ENCODE measurements at regions not wholly inside any gene's neighbourhood (a gene's known extent, or its start where the extent isn't known, plus 50 kb on each side); places are given as distances from the start of the nearest gene placed in this dataset.

DNA sequence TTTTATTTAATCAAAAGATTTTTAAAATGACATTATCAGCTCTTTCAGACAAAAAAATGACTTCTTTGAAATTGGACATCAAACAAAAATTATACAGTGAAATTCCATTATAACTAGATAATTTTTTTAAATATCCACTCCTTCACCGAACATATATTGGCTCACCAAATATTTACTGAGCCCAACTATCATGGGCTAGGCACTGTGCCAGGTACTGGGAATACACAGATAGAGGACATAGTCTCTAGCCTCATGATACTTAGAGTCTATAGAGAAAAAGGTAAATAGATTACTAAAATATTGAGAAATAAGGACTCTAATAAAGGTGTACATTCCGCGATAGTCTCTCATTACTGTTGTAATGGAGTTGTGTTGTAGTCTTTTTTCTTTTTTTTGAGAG lies 219.9 kb downstream of the SEC23A start:
- Histone ChIP-seq H2AFZ (ENCODE audit: low read depth, low read length, poor library complexity, severe bottlenecking) (no peak overlapping the region), H3K27ac (ENCODE audit: low read depth, low read length) (no peak overlapping the region), H3K27me3 (ENCODE audit: insufficient read depth, low read length) (peaks cover 5% of the 10 kb centered on the region; the same call in 1 of the 2 replicates), H3K4me3 (replicated peaks in 1 of 2; ENCODE audit: low read depth in 1 of 2, low read length in 2 of 2) (no peak overlapping the region), H3K4me2 (ENCODE audit: low read length) (no peak overlapping the region), H3K79me2 (ENCODE audit: insufficient read depth, low read length) (no peaks in the 10 kb centered on the region), H3K9ac (ENCODE audit: low read length) (no peak overlapping the region), H3K36me3 (ENCODE audit: control insufficient read depth in 1 of 2, insufficient read depth in 2 of 2, low read length in 2 of 2) (no peaks in the 10 kb centered on the region), H3K9me2 (ENCODE audit: insufficient read depth) (no peaks in the 10 kb centered on the region), H4K20me1 (ENCODE audit: insufficient read depth) (no peaks in the 10 kb centered on the region), H3K4me1 (ENCODE audit: control insufficient read depth in 1 of 2, insufficient read depth in 2 of 2, low read length in 2 of 2) (no peaks in the 10 kb centered on the region), H3K9me3 (ENCODE audit: control insufficient read depth in 1 of 2, insufficient read depth in 1 of 2, low read depth in 1 of 2, low read length in 2 of 2) (no peaks in the 10 kb centered on the region)
- CTCF ChIA-PET: interaction anchor here (1.3 to 1.6 kb wide), 2 partner anchors 16 to 161 kb away, joined by 6 to 8 read pairs; no protein-coding TSS in a partner anchor
- RAD21 ChIA-PET (ENCODE audit: low non-redundant PET in 1 of 2, low total read pairs in 2 of 2, uncharacterized antibody in 2 of 2, unreplicated experiment in 2 of 2): no interaction called here
- no TSS peak for BruUV-seq (replicated peaks)
- POLR2A ChIA-PET: interaction anchor here (0.6 kb wide), 1 partner anchor 1802 kb away, joined by 3 read pairs; no protein-coding TSS in a partner anchor
- TF ChIP-seq, protein P1, sequence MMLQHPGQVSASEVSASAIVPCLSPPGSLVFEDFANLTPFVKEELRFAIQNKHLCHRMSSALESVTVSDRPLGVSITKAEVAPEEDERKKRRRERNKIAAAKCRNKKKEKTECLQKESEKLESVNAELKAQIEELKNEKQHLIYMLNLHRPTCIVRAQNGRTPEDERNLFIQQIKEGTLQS (IDR thresholded peaks at IDR 0.05): no peak
- intact Hi-C loops (cut with micrococcal nuclease): no loop called here
- no peak for DNase-seq (ENCODE audit: low read depth, low spot score)
- no peak for ATAC-seq

DNA sequence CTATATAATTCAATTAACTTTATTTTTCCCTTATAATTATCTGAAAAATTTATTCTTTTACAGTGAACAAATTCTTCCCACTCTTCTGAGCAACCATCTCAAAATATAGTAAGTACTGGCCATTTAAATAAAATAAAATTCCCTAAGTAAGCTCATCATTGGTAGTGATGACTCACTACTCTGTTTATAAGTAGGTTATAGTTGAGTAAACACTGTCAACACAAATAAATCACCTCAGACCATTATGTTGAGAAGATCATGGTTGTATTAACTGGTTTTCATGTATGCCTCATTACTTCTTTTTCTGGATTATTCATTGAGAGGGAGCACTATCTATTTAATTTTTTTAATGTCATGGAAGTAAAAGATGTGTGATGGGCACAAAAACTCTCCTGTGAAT lies 220.5 kb downstream of the SEC23A start:
- ChIA-PET CTCF (interaction anchor here (1.3 to 1.6 kb wide), 2 partner anchors 15 to 161 kb away, joined by 6 to 8 read pairs; no protein-coding TSS in a partner anchor), RAD21 (ENCODE audit: low non-redundant PET in 1 of 2, low total read pairs in 2 of 2, uncharacterized antibody in 2 of 2, unreplicated experiment in 2 of 2) (no interaction called here), POLR2A (no interaction called here)
- ATAC-seq: no peak
- DNase-seq (ENCODE audit: low read depth, low spot score): no peak
- Histone ChIP-seq H3K4me1 (ENCODE audit: control insufficient read depth in 1 of 2, insufficient read depth in 2 of 2, low read length in 2 of 2) (no peaks in the 10 kb centered on the region), H3K4me3 (replicated peaks in 1 of 2; ENCODE audit: low read depth in 1 of 2, low read length in 2 of 2) (no peak overlapping the region), H3K79me2 (ENCODE audit: insufficient read depth, low read length) (no peaks in the 10 kb centered on the region), H3K4me2 (ENCODE audit: low read length) (no peak overlapping the region), H4K20me1 (ENCODE audit: insufficient read depth) (no peaks in the 10 kb centered on the region), H3K27me3 (ENCODE audit: insufficient read depth, low read length) (peaks cover 5% of the 10 kb centered on the region; the same call in 1 of the 2 replicates), H2AFZ (ENCODE audit: low read depth, low read length, poor library complexity, severe bottlenecking) (no peak overlapping the region), H3K27ac (ENCODE audit: low read depth, low read length) (no peak overlapping the region), H3K36me3 (ENCODE audit: control insufficient read depth in 1 of 2, insufficient read depth in 2 of 2, low read length in 2 of 2) (no peaks in the 10 kb centered on the region), H3K9ac (ENCODE audit: low read length) (no peak overlapping the region), H3K9me2 (ENCODE audit: insufficient read depth) (no peaks in the 10 kb centered on the region), H3K9me3 (ENCODE audit: control insufficient read depth in 1 of 2, insufficient read depth in 1 of 2, low read depth in 1 of 2, low read length in 2 of 2) (no peaks in the 10 kb centered on the region)
- intact Hi-C loops (cut with micrococcal nuclease): no loop called here
- no TSS peak for BruUV-seq (replicated peaks)
- TF ChIP-seq POLR2A (IDR thresholded peaks at IDR 0.05; ENCODE audit: borderline replicate concordance, extremely low read depth, insufficient read depth, insufficient read length): no peak
- TF ChIP-seq, protein P2, sequence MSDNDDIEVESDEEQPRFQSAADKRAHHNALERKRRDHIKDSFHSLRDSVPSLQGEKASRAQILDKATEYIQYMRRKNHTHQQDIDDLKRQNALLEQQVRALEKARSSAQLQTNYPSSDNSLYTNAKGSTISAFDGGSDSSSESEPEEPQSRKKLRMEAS (IDR thresholded peaks at IDR 0.05): no peak
- TF ChIP-seq ZFX (IDR thresholded peaks at IDR 0.05): no peak
- no peak for TF ChIP-seq EZH2 (IDR thresholded peaks at IDR 0.05)
- TF ChIP-seq ELF1 (IDR thresholded peaks at IDR 0.05; ENCODE audit: borderline replicate concordance, low read depth): no peak
- TF ChIP-seq, protein P3, sequence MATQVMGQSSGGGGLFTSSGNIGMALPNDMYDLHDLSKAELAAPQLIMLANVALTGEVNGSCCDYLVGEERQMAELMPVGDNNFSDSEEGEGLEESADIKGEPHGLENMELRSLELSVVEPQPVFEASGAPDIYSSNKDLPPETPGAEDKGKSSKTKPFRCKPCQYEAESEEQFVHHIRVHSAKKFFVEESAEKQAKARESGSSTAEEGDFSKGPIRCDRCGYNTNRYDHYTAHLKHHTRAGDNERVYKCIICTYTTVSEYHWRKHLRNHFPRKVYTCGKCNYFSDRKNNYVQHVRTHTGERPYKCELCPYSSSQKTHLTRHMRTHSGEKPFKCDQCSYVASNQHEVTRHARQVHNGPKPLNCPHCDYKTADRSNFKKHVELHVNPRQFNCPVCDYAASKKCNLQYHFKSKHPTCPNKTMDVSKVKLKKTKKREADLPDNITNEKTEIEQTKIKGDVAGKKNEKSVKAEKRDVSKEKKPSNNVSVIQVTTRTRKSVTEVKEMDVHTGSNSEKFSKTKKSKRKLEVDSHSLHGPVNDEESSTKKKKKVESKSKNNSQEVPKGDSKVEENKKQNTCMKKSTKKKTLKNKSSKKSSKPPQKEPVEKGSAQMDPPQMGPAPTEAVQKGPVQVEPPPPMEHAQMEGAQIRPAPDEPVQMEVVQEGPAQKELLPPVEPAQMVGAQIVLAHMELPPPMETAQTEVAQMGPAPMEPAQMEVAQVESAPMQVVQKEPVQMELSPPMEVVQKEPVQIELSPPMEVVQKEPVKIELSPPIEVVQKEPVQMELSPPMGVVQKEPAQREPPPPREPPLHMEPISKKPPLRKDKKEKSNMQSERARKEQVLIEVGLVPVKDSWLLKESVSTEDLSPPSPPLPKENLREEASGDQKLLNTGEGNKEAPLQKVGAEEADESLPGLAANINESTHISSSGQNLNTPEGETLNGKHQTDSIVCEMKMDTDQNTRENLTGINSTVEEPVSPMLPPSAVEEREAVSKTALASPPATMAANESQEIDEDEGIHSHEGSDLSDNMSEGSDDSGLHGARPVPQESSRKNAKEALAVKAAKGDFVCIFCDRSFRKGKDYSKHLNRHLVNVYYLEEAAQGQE (IDR thresholded peaks at IDR 0.05; ENCODE audit: low read depth): no peak
- TF ChIP-seq, protein P4, sequence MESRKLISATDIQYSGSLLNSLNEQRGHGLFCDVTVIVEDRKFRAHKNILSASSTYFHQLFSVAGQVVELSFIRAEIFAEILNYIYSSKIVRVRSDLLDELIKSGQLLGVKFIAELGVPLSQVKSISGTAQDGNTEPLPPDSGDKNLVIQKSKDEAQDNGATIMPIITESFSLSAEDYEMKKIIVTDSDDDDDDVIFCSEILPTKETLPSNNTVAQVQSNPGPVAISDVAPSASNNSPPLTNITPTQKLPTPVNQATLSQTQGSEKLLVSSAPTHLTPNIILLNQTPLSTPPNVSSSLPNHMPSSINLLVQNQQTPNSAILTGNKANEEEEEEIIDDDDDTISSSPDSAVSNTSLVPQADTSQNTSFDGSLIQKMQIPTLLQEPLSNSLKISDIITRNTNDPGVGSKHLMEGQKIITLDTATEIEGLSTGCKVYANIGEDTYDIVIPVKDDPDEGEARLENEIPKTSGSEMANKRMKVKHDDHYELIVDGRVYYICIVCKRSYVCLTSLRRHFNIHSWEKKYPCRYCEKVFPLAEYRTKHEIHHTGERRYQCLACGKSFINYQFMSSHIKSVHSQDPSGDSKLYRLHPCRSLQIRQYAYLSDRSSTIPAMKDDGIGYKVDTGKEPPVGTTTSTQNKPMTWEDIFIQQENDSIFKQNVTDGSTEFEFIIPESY (IDR thresholded peaks at IDR 0.05; ENCODE audit: extremely low read depth, insufficient replicate concordance, low read length): no peak
- TF ChIP-seq, protein P5, sequence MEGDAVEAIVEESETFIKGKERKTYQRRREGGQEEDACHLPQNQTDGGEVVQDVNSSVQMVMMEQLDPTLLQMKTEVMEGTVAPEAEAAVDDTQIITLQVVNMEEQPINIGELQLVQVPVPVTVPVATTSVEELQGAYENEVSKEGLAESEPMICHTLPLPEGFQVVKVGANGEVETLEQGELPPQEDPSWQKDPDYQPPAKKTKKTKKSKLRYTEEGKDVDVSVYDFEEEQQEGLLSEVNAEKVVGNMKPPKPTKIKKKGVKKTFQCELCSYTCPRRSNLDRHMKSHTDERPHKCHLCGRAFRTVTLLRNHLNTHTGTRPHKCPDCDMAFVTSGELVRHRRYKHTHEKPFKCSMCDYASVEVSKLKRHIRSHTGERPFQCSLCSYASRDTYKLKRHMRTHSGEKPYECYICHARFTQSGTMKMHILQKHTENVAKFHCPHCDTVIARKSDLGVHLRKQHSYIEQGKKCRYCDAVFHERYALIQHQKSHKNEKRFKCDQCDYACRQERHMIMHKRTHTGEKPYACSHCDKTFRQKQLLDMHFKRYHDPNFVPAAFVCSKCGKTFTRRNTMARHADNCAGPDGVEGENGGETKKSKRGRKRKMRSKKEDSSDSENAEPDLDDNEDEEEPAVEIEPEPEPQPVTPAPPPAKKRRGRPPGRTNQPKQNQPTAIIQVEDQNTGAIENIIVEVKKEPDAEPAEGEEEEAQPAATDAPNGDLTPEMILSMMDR (IDR thresholded peaks at IDR 0.05 in 2 of 3, conservative IDR thresholded peaks at IDR 0.05 in 1 of 3; ENCODE audit: borderline replicate concordance in 1 of 3, insufficient read depth in 1 of 3, low read depth in 2 of 3, low read length in 2 of 3): no peak
- no peak for TF ChIP-seq JUND (IDR thresholded peaks at IDR 0.05)
- no peak for TF ChIP-seq ZNF274 (IDR thresholded peaks at IDR 0.05; ENCODE audit: low read depth, low read length)
- no peak for TF ChIP-seq CEBPB (IDR thresholded peaks at IDR 0.05; ENCODE audit: low read depth)
- no peak for TF ChIP-seq RAD21 (IDR thresholded peaks at IDR 0.05; ENCODE audit: low read depth)

Data from HCT116 (cell line).